ENCODE measurements at regions not wholly inside any gene's neighbourhood (a gene's known extent, or its start where the extent isn't known, plus 50 kb on each side); places are given as distances from the start of the nearest gene placed in this dataset.
A peak's percentile ranks its signal among the peaks of the same experiment; 100 is the strongest.

GRCh38 chr17:72358465-72358864 is 237.6 kb downstream of the SOX9 start:
- H3K36me3 ChIP-seq (replicated peaks) = no peaks in the 10 kb centered on the region
- TF ChIP-seq CTCF (IDR thresholded peaks at IDR 0.05; ENCODE audit: low read depth, low read length, missing control alignments) = no peak
- no peaks in the 10 kb centered on the region for H3K27me3 ChIP-seq (replicated peaks)
- no peak overlapping the region for H3K4me3 ChIP-seq (ENCODE audit: low read depth, low read length)
- H3K27ac ChIP-seq = no peak overlapping the region
- in situ Hi-C loops (cut with HindIII; ENCODE audit: low pct_ligation_motif_present, low sequenced_read_pairs) = no loop called here
- DNase-seq = peak; percentile 45

GRCh38 chr17:72359274-72359673 is 238.5 kb downstream of the SOX9 start:
- Histone ChIP-seq H3K4me3 (ENCODE audit: low read depth, low read length) (no peak overlapping the region), H3K36me3 (replicated peaks) (no peaks in the 10 kb centered on the region), H3K27me3 (replicated peaks) (no peaks in the 10 kb centered on the region), H3K27ac (no peak overlapping the region)
- no peak for TF ChIP-seq CTCF (IDR thresholded peaks at IDR 0.05; ENCODE audit: low read depth, low read length, missing control alignments)
- DNase-seq = no peak
- in situ Hi-C loops (cut with HindIII; ENCODE audit: low pct_ligation_motif_present, low sequenced_read_pairs) = no loop called here

GRCh38 chr17:72359811-72360210 is 239.0 kb downstream of the SOX9 start:
- no peak overlapping the region for H3K4me3 ChIP-seq (ENCODE audit: low read depth, low read length)
- no peaks in the 10 kb centered on the region for H3K36me3 ChIP-seq (replicated peaks)
- in situ Hi-C loops (cut with HindIII; ENCODE audit: low pct_ligation_motif_present, low sequenced_read_pairs) = no loop called here
- H3K27me3 ChIP-seq (replicated peaks) = no peaks in the 10 kb centered on the region
- no peak for TF ChIP-seq CTCF (IDR thresholded peaks at IDR 0.05; ENCODE audit: low read depth, low read length, missing control alignments)
- H3K27ac ChIP-seq = no peak overlapping the region
- DNase-seq = no peak

GRCh38 chr17:72360386-72360940 is 239.6 kb downstream of the SOX9 start:
- H3K4me3 ChIP-seq (ENCODE audit: low read depth, low read length) = no peak overlapping the region
- TF ChIP-seq CTCF (IDR thresholded peaks at IDR 0.05; ENCODE audit: low read depth, low read length, missing control alignments) = no peak
- no peak for DNase-seq
- no peak overlapping the region for H3K27ac ChIP-seq
- no peaks in the 10 kb centered on the region for H3K36me3 ChIP-seq (replicated peaks)
- no peaks in the 10 kb centered on the region for H3K27me3 ChIP-seq (replicated peaks)
- in situ Hi-C loops (cut with HindIII; ENCODE audit: low pct_ligation_motif_present, low sequenced_read_pairs) = no loop called here

GRCh38 chr17:72361892-72362291 is 241.1 kb downstream of the SOX9 start:
- DNase-seq = peak; percentile 56
- Histone ChIP-seq H3K27me3 (replicated peaks) (no peaks in the 10 kb centered on the region), H3K4me3 (ENCODE audit: low read depth, low read length) (no peak overlapping the region), H3K36me3 (replicated peaks) (no peaks in the 10 kb centered on the region), H3K27ac (no peak overlapping the region)
- no peak for TF ChIP-seq CTCF (IDR thresholded peaks at IDR 0.05; ENCODE audit: low read depth, low read length, missing control alignments)
- in situ Hi-C loops (cut with HindIII; ENCODE audit: low pct_ligation_motif_present, low sequenced_read_pairs) = no loop called here

Measured in brain microvascular endothelial cell (primary cell).